HCT116 (cell line): ENCODE measurements at regions not wholly inside any gene's neighbourhood (a gene's known extent, or its start where the extent isn't known, plus 50 kb on each side); places are given as distances from the start of the nearest gene placed in this dataset.

ENCODE experiments used
- ATAC-seq: fragments of 200-7000 bp; cut with Tn5 transposase; 2 replicates; pipeline ENCODE4 v1.9.1; 2020; ENCODE audit warnings: mild to moderate bottlenecking, moderate library complexity
- BruUV-seq: library from RNA; stranded (reverse); fragments of 400-500 nt; replicated peaks from 2 replicates; lab custom pipeline; 2021; lab: Mats Ljungman, UMichigan
- CTCF ChIA-PET: fragments of 300-600 bp; sonication (Branson Sonifier 250); formaldehyde crosslinking; loops from one replicate; lab custom pipeline; 2021; ENCODE audit warnings: antibody characterized with exemption; lab: Charles Lee
- POLR2A ChIA-PET: fragments of 300-600, 350-600 bp; sonication (Branson Sonifier 250); formaldehyde crosslinking; loops from one replicate; lab custom pipeline; 2021; ENCODE audit warnings: antibody characterized with exemption; lab: Charles Lee
- RAD21 ChIA-PET, 2 experiments: fragments of 300-600 bp; sonication (Branson Sonifier 250); formaldehyde crosslinking; loops; one replicate each; lab custom pipeline; 2023; ENCODE audit warnings: low total read pairs in 2 of 2; ENCODE audit not compliant: uncharacterized antibody in 2 of 2, unreplicated experiment in 2 of 2, low non-redundant PET in 1 of 2; lab: Charles Lee
- DNase-seq: peaks from one replicate; pipeline ENCODE4 v3.0.0-alpha.2; 2010; ENCODE audit warnings: low read depth, low spot score
- H2AFZ ChIP-seq: fragments of 200-600 bp; shearing (Covaris generic), sonication (generic); 2 replicates; pipeline ENCODE4 v1.6.1; 2017; ENCODE audit warnings: low read depth, mixed run types, mixed read lengths, antibody characterized with exemption, low read length; ENCODE audit not compliant: poor library complexity, severe bottlenecking
- H3K27ac ChIP-seq: 2 replicates; pipeline ENCODE4 v1.5.1; 2012; ENCODE audit warnings: low read depth, low read length
- H3K27me3 ChIP-seq: fragments of 200-600 bp; sonication (generic); 2 replicates; pipeline ENCODE4 v1.6.1; 2016; ENCODE audit warnings: mixed run types, low read length, mixed read lengths; ENCODE audit not compliant: insufficient read depth
- H3K36me3 ChIP-seq, 2 experiments: fragments of 200-500 bp in 1 of 2; fragments of 200-600 bp in 1 of 2; sonication (Bioruptor generic) in 1 of 2; sonication (generic) in 1 of 2; 2 replicates each; pipeline versions ENCODE4 v1.5.1 to v1.6.1; 2014 to 2016; ENCODE audit warnings: low read length in 2 of 2, inconsistent platforms in 1 of 2, mixed read lengths in 1 of 2, mixed run types in 1 of 2; ENCODE audit not compliant: insufficient read depth in 2 of 2, control insufficient read depth in 1 of 2
- H3K4me1 ChIP-seq, 2 experiments: fragments of 200-600 bp in 1 of 2; sonication (generic) in 1 of 2; 2 replicates each; pipeline versions ENCODE4 v1.5.1 to v1.6.1; 2012 to 2017; ENCODE audit warnings: low read length in 2 of 2, inconsistent platforms in 1 of 2, mild to moderate bottlenecking in 1 of 2, mixed read lengths in 1 of 2, mixed run types in 1 of 2, moderate library complexity in 1 of 2; ENCODE audit not compliant: insufficient read depth in 2 of 2, control insufficient read depth in 1 of 2
- H3K4me2 ChIP-seq: fragments of 200-600 bp; sonication (generic); 2 replicates; pipeline ENCODE4 v1.6.1; 2017; ENCODE audit warnings: mixed run types, low read length, mixed read lengths
- H3K4me3 ChIP-seq, 2 experiments: fragments of 200-600 bp in 1 of 2; sonication (generic) in 1 of 2; replicated peaks in 1 of 2; 2 replicates each; pipeline ENCODE4 v1.5.1; 2011 to 2016; ENCODE audit warnings: low read length in 2 of 2, control low read depth in 1 of 2, low read depth in 1 of 2, mild to moderate bottlenecking in 1 of 2, mixed read lengths in 1 of 2, mixed run types in 1 of 2
- H3K79me2 ChIP-seq: fragments of 200-600 bp; sonication (generic); 2 replicates; pipeline ENCODE4 v1.6.1; 2017; ENCODE audit warnings: mild to moderate bottlenecking, mixed run types, low read length, moderate library complexity, mixed read lengths; ENCODE audit not compliant: insufficient read depth
- H3K9ac ChIP-seq: fragments of 200-600 bp; sonication (generic); 2 replicates; pipeline ENCODE4 v1.6.1; 2016; ENCODE audit warnings: low read length, mixed read lengths
- H3K9me2 ChIP-seq: fragments of 200-600 bp; sonication (generic), shearing (Covaris generic); 2 replicates; pipeline ENCODE4 v1.6.1; 2017; ENCODE audit warnings: mixed run types, mild to moderate bottlenecking, moderate library complexity; ENCODE audit not compliant: insufficient read depth
- H3K9me3 ChIP-seq, 2 experiments: fragments of 200-500 bp in 1 of 2; fragments of 200-600 bp in 1 of 2; sonication (Bioruptor generic) in 1 of 2; sonication (generic) in 1 of 2; 2 replicates each; pipeline ENCODE4 v1.6.1; 2014 to 2017; ENCODE audit warnings: low read length in 2 of 2, mixed read lengths in 2 of 2, inconsistent platforms in 1 of 2, low read depth in 1 of 2, mild to moderate bottlenecking in 1 of 2, mixed run types in 1 of 2, moderate library complexity in 1 of 2; ENCODE audit not compliant: control insufficient read depth in 1 of 2, insufficient read depth in 1 of 2
- H4K20me1 ChIP-seq: fragments of 200-600 bp; sonication (generic), shearing (Covaris generic); 2 replicates; pipeline ENCODE4 v1.6.1; 2017; ENCODE audit warnings: mixed run types, mild to moderate bottlenecking, moderate library complexity; ENCODE audit not compliant: insufficient read depth
- ELF1 ChIP-seq: IDR thresholded peaks from 2 replicates; pipeline ENCODE4 v1.6.1; 2012; ENCODE audit warnings: low read depth, borderline replicate concordance
- EZH2 ChIP-seq: fragments of 200-600 bp; sonication (generic); IDR thresholded peaks from 2 replicates; pipeline ENCODE4 v1.6.1; 2017; ENCODE audit warnings: antibody characterized with exemption, mixed run types
- EZH2phosphoT487 ChIP-seq: fragments of 200-600 bp; IDR thresholded peaks from 2 replicates; pipeline ENCODE4 v1.6.1; 2018; ENCODE audit warnings: antibody characterized with exemption, borderline replicate concordance
- SIN3A ChIP-seq: IDR thresholded peaks from 2 replicates; pipeline ENCODE4 v1.6.1; 2012; ENCODE audit warnings: low read depth
- SP1 ChIP-seq: IDR thresholded peaks from 2 replicates; pipeline ENCODE4 v1.6.1; 2012; ENCODE audit warnings: low read depth
- SRF ChIP-seq: IDR thresholded peaks from 2 replicates; pipeline ENCODE4 v1.6.1; 2012; ENCODE audit warnings: low read depth
- TCF7L2 ChIP-seq: IDR thresholded peaks from 2 replicates; pipeline ENCODE4 v1.7.0; 2011; ENCODE audit warnings: borderline replicate concordance, inconsistent platforms; ENCODE audit not compliant: insufficient read depth, insufficient read length; ENCODE audit errors: extremely low read depth
- YY1 ChIP-seq: IDR thresholded peaks from 2 replicates; pipeline ENCODE4 v1.6.1; 2011; ENCODE audit warnings: low read length, low read depth, moderate library complexity, mild to moderate bottlenecking; ENCODE audit not compliant: insufficient replicate concordance; ENCODE audit errors: extremely low read depth
- ZNF274 ChIP-seq: fragments of 200-500 bp; sonication (Bioruptor generic); IDR thresholded peaks from 2 replicates; pipeline ENCODE4 v1.6.1; 2014; ENCODE audit warnings: mild to moderate bottlenecking, low read depth, low read length, inconsistent platforms
- intact Hi-C: fragments of 100-400 bp; cut with micrococcal nuclease; formaldehyde crosslinking; loops from 2 replicates; pipeline ENCODE4 v1.10.0; 2022
- TF ChIP-seq, protein P1 (sequence below), 3 experiments: fragments of 200-600 bp in 1 of 3; sonication (generic) in 1 of 3; IDR thresholded peaks in 2 of 3; conservative IDR thresholded peaks in 1 of 3; 2 replicates each; pipeline ENCODE4 v1.5.1; 2012 to 2017; ENCODE audit warnings: low read depth in 2 of 3, low read length in 2 of 3, antibody characterized with exemption in 1 of 3, borderline replicate concordance in 1 of 3, control low read depth in 1 of 3, mild to moderate bottlenecking in 1 of 3, mixed read lengths in 1 of 3, mixed run types in 1 of 3, moderate library complexity in 1 of 3; ENCODE audit not compliant: insufficient read depth in 1 of 3
- TF ChIP-seq, protein P2 (sequence below): IDR thresholded peaks from 2 replicates; pipeline ENCODE4 v1.6.1; 2012; ENCODE audit warnings: low read depth

DNA sequence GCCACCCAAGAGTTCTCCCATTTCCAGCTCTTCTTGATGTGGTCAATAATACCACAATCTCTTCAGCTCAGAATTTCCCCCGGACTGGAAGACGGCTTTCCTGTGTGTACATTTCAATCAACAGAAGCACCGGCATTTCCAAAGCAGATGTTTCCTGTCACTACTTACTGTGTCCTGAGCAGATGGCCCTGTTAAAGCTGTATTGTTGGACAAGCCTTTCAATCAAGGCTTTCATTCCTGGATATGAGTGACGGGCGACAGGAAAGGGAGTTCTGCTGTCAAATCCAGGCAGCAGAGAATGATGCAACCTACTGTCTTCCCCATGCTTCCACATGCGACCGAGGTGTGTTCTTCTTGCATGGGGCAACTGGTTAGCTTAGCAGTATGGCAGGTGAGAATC is 76.4 kb upstream of the CCDC60 start:
- no peak overlapping the region for H3K27ac ChIP-seq
- H3K4me2 ChIP-seq, result no peak overlapping the region
- DNase-seq (no peak), ATAC-seq (no peak)
- H3K27me3 ChIP-seq, result peaks cover 35% of the 10 kb centered on the region
- H2AFZ ChIP-seq, result no peak overlapping the region
- no TSS peak for BruUV-seq
- H3K36me3 ChIP-seq, result no peaks in the 10 kb centered on the region
- H3K79me2 ChIP-seq, result no peaks in the 10 kb centered on the region
- ChIA-PET RAD21 (no interaction called here), POLR2A (no interaction called here), CTCF (no interaction called here)
- no peaks in the 10 kb centered on the region for H4K20me1 ChIP-seq
- H3K9me3 ChIP-seq, result no peaks in the 10 kb centered on the region
- no peaks in the 10 kb centered on the region for H3K9me2 ChIP-seq
- H3K4me1 ChIP-seq, result no peaks in the 10 kb centered on the region
- H3K9ac ChIP-seq, result no peak overlapping the region
- intact Hi-C loops, result no loop called here
- H3K4me3 ChIP-seq, result no peak overlapping the region
- TF ChIP-seq, protein P1, sequence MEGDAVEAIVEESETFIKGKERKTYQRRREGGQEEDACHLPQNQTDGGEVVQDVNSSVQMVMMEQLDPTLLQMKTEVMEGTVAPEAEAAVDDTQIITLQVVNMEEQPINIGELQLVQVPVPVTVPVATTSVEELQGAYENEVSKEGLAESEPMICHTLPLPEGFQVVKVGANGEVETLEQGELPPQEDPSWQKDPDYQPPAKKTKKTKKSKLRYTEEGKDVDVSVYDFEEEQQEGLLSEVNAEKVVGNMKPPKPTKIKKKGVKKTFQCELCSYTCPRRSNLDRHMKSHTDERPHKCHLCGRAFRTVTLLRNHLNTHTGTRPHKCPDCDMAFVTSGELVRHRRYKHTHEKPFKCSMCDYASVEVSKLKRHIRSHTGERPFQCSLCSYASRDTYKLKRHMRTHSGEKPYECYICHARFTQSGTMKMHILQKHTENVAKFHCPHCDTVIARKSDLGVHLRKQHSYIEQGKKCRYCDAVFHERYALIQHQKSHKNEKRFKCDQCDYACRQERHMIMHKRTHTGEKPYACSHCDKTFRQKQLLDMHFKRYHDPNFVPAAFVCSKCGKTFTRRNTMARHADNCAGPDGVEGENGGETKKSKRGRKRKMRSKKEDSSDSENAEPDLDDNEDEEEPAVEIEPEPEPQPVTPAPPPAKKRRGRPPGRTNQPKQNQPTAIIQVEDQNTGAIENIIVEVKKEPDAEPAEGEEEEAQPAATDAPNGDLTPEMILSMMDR (IDR thresholded peaks at IDR 0.05 in 2 of 3, conservative IDR thresholded peaks at IDR 0.05 in 1 of 3; ENCODE audit: borderline replicate concordance in 1 of 3, insufficient read depth in 1 of 3, low read depth in 2 of 3, low read length in 2 of 3), result no peak
- TF ChIP-seq ZNF274, result no peak
- no peak for TF ChIP-seq SRF

DNA sequence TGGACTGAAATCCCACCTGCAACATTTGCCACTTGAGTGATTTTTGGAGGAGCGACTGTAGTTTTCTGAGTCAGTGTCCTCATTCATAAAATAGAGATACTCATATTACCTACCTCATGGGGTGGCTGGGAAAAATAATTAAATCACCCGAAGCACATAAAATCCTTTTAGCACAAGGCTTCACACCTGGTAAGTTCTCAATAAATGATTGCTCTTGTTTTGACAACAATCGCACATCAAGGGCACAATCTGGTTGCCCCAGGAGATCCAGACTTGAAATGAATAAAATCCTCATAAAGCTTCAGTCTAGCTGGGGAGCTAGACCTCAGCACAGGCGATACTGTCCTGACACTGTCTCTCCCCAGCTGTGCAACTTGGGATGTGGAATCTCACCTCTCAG is 76.0 kb upstream of the CCDC60 start:
- ChIA-PET POLR2A (no interaction called here), CTCF (interaction anchor here (0.6 kb wide), 1 partner anchor 140 kb away, joined by 3 read pairs; no protein-coding TSS in a partner anchor)
- intact Hi-C loops, result no loop called here
- TF ChIP-seq SP1 (no peak), SIN3A (no peak), SRF (no peak), EZH2phosphoT487 (no peak), ELF1 (no peak), EZH2 (no peak), TCF7L2 (no peak), YY1 (no peak), ZNF274 (no peak)
- TF ChIP-seq, protein P1 (IDR thresholded peaks at IDR 0.05 in 2 of 3, conservative IDR thresholded peaks at IDR 0.05 in 1 of 3; ENCODE audit: borderline replicate concordance in 1 of 3, insufficient read depth in 1 of 3, low read depth in 2 of 3, low read length in 2 of 3), result no peak
- TF ChIP-seq, protein P2, sequence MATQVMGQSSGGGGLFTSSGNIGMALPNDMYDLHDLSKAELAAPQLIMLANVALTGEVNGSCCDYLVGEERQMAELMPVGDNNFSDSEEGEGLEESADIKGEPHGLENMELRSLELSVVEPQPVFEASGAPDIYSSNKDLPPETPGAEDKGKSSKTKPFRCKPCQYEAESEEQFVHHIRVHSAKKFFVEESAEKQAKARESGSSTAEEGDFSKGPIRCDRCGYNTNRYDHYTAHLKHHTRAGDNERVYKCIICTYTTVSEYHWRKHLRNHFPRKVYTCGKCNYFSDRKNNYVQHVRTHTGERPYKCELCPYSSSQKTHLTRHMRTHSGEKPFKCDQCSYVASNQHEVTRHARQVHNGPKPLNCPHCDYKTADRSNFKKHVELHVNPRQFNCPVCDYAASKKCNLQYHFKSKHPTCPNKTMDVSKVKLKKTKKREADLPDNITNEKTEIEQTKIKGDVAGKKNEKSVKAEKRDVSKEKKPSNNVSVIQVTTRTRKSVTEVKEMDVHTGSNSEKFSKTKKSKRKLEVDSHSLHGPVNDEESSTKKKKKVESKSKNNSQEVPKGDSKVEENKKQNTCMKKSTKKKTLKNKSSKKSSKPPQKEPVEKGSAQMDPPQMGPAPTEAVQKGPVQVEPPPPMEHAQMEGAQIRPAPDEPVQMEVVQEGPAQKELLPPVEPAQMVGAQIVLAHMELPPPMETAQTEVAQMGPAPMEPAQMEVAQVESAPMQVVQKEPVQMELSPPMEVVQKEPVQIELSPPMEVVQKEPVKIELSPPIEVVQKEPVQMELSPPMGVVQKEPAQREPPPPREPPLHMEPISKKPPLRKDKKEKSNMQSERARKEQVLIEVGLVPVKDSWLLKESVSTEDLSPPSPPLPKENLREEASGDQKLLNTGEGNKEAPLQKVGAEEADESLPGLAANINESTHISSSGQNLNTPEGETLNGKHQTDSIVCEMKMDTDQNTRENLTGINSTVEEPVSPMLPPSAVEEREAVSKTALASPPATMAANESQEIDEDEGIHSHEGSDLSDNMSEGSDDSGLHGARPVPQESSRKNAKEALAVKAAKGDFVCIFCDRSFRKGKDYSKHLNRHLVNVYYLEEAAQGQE, result no peak

More for the DNA sequence above, 76.0 kb upstream of the CCDC60 start:
- no peaks in the 10 kb centered on the region for H3K9me2 ChIP-seq
- H3K36me3 ChIP-seq, result no peaks in the 10 kb centered on the region
- H4K20me1 ChIP-seq, result no peaks in the 10 kb centered on the region
- RAD21 ChIA-PET, result no interaction called here
- H3K4me1 ChIP-seq, result no peaks in the 10 kb centered on the region
- no peak overlapping the region for H3K4me3 ChIP-seq
- H3K27ac ChIP-seq, result no peak overlapping the region
- H3K79me2 ChIP-seq, result no peaks in the 10 kb centered on the region
- H3K9ac ChIP-seq, result no peak overlapping the region
- DNase-seq (no peak), ATAC-seq (no peak)
- no TSS peak for BruUV-seq
- no peaks in the 10 kb centered on the region for H3K9me3 ChIP-seq
- no peak overlapping the region for H2AFZ ChIP-seq
- peaks cover 35% of the 10 kb centered on the region for H3K27me3 ChIP-seq
- H3K4me2 ChIP-seq, result no peak overlapping the region
